ENCODE measurements at regions not wholly inside any gene's neighbourhood (a gene's known extent, or its start where the extent isn't known, plus 50 kb on each side); places are given as distances from the start of the nearest gene placed in this dataset.
A peak's percentile ranks its signal among the peaks of the same experiment; 100 is the strongest.

GRCh38 chrX:39456894-39457604, 640.7 kb downstream of the BCOR start:
- no peak for DNase-seq

DNA sequence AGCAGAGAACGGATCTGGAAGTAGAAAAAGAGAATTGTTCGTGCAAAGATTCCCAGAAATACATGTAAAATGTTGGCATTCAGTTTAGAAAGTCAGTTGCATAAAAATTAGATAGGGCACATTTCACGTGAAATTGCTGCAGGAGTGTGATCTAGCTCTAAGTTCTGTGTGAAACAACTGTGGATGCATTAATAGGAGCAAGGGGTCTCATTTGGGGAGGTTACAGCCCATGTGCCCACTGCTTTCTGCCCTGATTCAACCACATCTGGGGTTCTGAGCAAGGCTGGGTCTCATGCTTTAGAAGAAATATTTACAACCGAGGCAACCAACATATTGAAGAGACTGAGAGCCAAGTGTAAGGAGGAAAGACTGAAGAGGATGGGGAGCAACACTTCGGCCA, 639.0 kb downstream of the BCOR start:
- DNase-seq, result no peak

- no peak for DNase-seq
These were observed 638.6 kb downstream of the BCOR start for GRCh38 chrX:39459204-39459603.

GRCh38 chrX:39459952-39460351, 637.8 kb downstream of the BCOR start:
- no peak for DNase-seq

DNA sequence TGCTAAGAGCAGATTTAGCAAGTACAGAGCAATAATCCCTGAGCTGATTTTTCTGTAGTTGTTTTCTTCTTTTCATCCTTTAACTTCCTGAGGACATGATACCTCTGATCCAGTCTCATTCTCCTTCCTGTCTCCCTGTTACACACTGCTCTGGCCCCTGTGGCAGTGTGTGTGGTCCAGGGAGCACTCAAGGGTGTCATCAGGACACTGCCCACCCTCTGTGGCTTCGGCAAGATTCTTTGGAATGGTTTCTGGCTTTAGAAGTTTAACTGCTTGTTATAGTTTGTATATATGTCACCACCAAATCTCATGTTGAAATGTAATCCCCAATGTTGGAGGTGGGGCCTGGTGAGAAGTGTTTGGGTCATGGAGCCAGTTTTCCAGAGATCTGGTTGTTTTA, 637.3 kb downstream of the BCOR start:
- no peak for DNase-seq

- DNase-seq, result no peak
These were observed 634.9 kb downstream of the BCOR start for GRCh38 chrX:39462835-39463234.

- no peak for DNase-seq
These were observed 633.5 kb downstream of the BCOR start for GRCh38 chrX:39464253-39464652.

DNA sequence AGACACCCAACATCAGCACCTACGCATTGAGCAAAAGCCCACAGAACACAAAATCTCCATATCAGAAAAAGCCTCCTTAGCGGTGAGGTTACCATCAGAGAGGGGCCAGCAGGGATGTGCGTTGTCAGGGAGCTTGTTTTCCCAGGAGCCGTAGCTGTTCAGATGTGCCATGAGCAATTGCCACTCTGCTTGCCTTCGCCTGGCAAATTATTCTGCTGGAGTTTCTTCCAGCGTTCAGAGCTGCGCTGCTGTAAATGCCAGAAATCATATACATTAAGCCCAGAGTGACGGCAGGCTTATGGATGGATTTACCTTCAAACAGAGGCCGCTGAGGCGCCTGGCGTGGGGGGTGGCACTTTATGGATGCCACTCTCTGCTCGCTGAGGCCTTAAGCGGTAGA, 632.3 kb downstream of the BCOR start:
- DNase-seq, result no peak

- no peak for DNase-seq
These were observed 631.9 kb downstream of the BCOR start for GRCh38 chrX:39465906-39466305.

GRCh38 chrX:39469126-39469525, 628.6 kb downstream of the BCOR start:
- DNase-seq, result no peak

DNA sequence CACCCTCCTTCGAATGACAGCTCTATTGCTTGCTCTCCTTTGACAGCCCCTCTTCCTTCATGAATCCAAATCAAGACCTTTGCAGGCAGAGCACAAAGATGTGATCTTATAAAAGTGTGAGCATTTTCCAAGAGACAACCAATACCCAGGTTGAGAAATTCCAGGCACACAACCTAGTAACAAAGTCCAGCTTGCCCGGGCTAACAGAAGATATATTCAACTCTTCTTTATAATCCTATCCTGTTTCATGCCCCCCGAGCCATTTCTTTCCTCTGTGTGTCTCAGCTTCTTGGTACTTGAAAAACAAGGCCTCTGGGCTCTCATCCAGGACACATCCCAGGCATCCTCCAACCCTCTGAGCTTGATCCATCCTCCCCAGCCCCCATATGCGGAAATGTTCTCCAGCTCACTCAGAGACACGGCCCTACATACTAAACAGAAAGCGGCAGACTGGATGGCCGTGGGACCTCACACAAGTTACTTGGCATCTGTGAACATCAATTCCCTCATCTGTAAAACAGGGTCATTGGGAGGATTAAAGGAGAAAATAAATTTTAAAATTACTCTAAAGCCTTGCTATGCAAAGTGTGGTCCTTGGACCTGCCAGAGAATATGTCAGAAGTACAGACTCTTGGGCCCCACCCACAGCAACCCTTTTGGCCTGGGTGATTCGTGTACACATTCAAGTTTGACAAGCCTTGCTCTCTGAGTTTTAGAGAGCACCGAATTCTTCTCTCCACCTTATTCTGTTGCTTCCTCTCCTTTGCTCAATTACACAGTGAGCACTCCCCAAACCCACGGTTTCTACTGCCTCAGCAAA, 627.0 kb downstream of the BCOR start:
- no peak for DNase-seq

DNA sequence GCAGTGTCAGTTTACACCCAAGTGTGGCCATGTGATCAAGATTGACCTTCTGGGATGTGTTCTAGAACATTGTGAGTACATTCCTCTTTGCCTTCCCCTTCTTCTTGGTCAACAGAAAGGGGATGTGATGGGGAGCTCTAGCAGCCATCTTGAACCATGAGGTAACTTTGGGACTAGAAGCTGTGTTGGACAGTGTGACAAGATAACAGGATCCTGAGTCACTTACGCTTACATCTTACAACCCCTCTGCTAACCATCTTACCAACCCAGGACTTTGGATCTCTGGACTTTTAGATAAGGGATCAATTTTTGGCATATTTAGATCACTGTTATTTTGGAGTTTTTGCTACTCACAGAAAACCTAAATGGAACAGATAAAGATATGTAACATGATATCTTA, 625.6 kb downstream of the BCOR start:
- no peak for DNase-seq

- DNase-seq, result no peak
These were observed 623.9 kb downstream of the BCOR start for GRCh38 chrX:39473812-39474211.

- DNase-seq, result no peak
These were observed 622.4 kb downstream of the BCOR start for GRCh38 chrX:39475372-39475771.

GRCh38 chrX:39476604-39477021, 621.1 kb downstream of the BCOR start:
- no peak for DNase-seq

GRCh38 chrX:39477031-39477761, 620.6 kb downstream of the BCOR start:
- DNase-seq, result no peak

- DNase-seq, result peak; percentile 46
These were observed 620.0 kb downstream of the BCOR start for GRCh38 chrX:39477762-39478120.

DNA sequence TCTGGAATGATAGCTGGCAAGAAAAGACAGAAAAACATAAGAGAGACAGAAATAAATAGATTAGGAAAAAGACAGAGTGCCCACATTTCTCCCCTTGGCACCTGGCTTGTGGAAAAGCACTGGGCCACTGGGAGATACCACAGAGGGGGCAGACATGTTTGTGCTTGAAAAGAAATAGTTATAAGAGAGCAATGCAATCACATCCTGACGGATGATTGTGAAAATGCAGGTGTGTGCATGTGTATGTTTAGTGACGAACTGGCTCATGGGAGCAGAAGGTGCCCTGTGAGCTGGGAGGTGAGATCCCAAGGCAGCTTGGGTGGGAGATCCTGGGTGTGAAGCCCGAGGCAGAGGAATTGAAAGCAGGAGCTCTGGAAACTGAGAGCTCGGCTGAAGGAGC, 617.9 kb downstream of the BCOR start:
- DNase-seq, result no peak

DNA sequence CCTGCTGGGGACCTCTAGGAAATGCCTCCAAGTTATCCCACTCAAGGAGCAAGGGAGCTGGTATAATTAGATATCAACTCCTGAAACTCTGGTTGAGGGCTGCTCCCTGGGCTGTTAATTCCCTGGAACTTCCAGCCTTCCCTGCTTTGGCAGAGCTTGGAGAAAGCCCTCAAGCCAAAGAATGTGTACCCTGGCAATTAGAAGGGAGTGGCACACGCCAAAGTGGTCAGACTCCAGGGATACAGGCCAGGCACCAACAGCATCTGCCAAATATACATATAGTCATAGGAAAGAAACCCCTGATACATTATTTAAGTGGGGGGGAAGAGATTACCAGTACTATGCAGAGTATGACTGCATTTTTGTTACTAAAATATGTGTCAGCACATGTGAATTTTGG, 616.8 kb downstream of the BCOR start:
- DNase-seq, result no peak

GRCh38 chrX:39481621-39482020, 616.1 kb downstream of the BCOR start:
- no peak for DNase-seq

GRCh38 chrX:39484159-39485068, 613.3 kb downstream of the BCOR start:
- no peak for DNase-seq

DNA sequence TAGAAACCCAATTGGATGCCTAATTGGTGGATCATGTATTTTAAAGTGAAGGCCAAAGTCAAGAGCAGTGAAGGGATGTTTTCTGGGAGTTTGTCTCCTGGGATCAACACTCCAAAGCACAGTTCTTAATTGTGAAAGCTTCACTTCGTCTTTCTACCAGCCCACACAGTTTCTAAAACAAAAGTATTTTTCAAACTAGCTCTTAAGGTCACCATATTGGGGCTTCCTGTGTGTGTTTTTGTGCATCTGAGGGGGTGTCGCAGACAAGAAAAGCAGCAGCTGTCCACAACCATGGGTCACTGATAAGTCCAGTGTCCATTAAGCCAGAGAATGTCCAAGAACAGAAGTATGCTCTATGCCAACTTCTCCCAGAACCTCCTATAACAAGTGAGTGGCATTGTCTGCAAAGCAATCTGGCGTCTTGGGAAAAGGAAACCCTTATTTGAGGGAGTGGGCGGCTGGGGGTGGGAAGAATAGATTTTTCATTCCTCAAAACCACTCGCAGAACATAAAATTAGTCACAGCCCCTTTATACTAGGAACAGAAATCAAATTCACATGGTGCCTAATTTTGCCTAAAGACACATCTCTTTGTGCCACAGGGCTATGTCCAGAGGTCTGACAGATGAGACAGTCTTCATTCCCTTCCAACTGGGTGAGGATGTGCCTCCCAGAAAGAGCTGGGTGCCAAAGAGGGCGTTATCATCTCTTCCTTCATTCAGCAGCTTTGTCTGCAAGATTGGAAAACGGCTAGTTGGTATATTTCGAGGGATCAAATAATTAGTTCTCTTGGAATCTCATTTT, 610.4 kb downstream of the BCOR start:
- no peak for DNase-seq
